ENCODE measurements at regions not wholly inside any gene's neighbourhood (a gene's known extent, or its start where the extent isn't known, plus 50 kb on each side); places are given as distances from the start of the nearest gene placed in this dataset.

- H2AFZ ChIP-seq, result no peak overlapping the region
- WGBS (ENCODE audit: low lambda C conversion rate, missing lambda C conversion rate), result 94% methylated on average over 14 of the region's 14 CpGs
- no peak overlapping the region for H3K4me2 ChIP-seq
Observed at GRCh38 chr1:43021547-43022474, 63.1 kb upstream of the SLC2A1 start.

GRCh38 chr1:43019226-43019625 lies 60.6 kb upstream of the SLC2A1 start:
- no peak for DNase-seq (ENCODE audit: low spot score)
- no peaks in the 10 kb centered on the region for H3K27me3 ChIP-seq
- H3K36me3 ChIP-seq (replicated peaks; ENCODE audit: insufficient read depth, low read depth), result no peaks in the 10 kb centered on the region
- H3K9me3 ChIP-seq (ENCODE audit: low read depth), result no peaks in the 10 kb centered on the region
- no peak overlapping the region for H3K27ac ChIP-seq
- H3K79me2 ChIP-seq, result no peaks in the 10 kb centered on the region
- no peaks in the 10 kb centered on the region for H4K20me1 ChIP-seq (ENCODE audit: insufficient read depth, poor library complexity, severe bottlenecking)
- H2AFZ ChIP-seq, result no peak overlapping the region
- WGBS (ENCODE audit: low lambda C conversion rate, missing lambda C conversion rate), result 97% methylated on average over 3 of the region's 3 CpGs
- H3K4me1 ChIP-seq (ENCODE audit: insufficient read depth), result no peaks in the 10 kb centered on the region
- no peak overlapping the region for H3K4me3 ChIP-seq
- no peaks in the 10 kb centered on the region for H3K9me2 ChIP-seq (replicated peaks; ENCODE audit: insufficient read depth)
- TF ChIP-seq EZH2 (IDR thresholded peaks at IDR 0.05; ENCODE audit: borderline replicate concordance) (no peak), CTCF (IDR thresholded peaks at IDR 0.05; ENCODE audit: poor library complexity) (no peak), EZH2phosphoT487 (IDR thresholded peaks at IDR 0.05; ENCODE audit: low read depth, severe bottlenecking, unreplicated experiment) (no peak)
- H3K4me2 ChIP-seq, result no peak overlapping the region

More at GRCh38 chr1:43021547-43022474, 63.1 kb upstream of the SLC2A1 start:
- H3K4me1 ChIP-seq (ENCODE audit: insufficient read depth), result no peaks in the 10 kb centered on the region
- H3K4me3 ChIP-seq, result no peak overlapping the region
- no peaks in the 10 kb centered on the region for H3K9me2 ChIP-seq (replicated peaks; ENCODE audit: insufficient read depth)
- H3K27me3 ChIP-seq, result no peaks in the 10 kb centered on the region
- no peak for DNase-seq (ENCODE audit: low spot score)
- no peak for TF ChIP-seq EZH2phosphoT487 (IDR thresholded peaks at IDR 0.05; ENCODE audit: low read depth, severe bottlenecking, unreplicated experiment)
- no peak for TF ChIP-seq EZH2 (IDR thresholded peaks at IDR 0.05; ENCODE audit: borderline replicate concordance)
- no peak for TF ChIP-seq CTCF (IDR thresholded peaks at IDR 0.05; ENCODE audit: poor library complexity)
- no peaks in the 10 kb centered on the region for H3K9me3 ChIP-seq (ENCODE audit: low read depth)
- H3K36me3 ChIP-seq (replicated peaks; ENCODE audit: insufficient read depth, low read depth), result no peaks in the 10 kb centered on the region
- no peaks in the 10 kb centered on the region for H3K79me2 ChIP-seq
- H3K27ac ChIP-seq, result no peak overlapping the region
- H4K20me1 ChIP-seq (ENCODE audit: insufficient read depth, poor library complexity, severe bottlenecking), result no peaks in the 10 kb centered on the region

- Histone ChIP-seq H3K4me2 (no peak overlapping the region), H3K9me2 (replicated peaks; ENCODE audit: insufficient read depth) (no peaks in the 10 kb centered on the region), H3K79me2 (no peaks in the 10 kb centered on the region), H3K27me3 (no peaks in the 10 kb centered on the region), H4K20me1 (ENCODE audit: insufficient read depth, poor library complexity, severe bottlenecking) (no peaks in the 10 kb centered on the region), H3K4me3 (no peak overlapping the region), H3K36me3 (replicated peaks; ENCODE audit: insufficient read depth, low read depth) (no peaks in the 10 kb centered on the region), H3K4me1 (ENCODE audit: insufficient read depth) (no peaks in the 10 kb centered on the region), H3K9me3 (ENCODE audit: low read depth) (no peaks in the 10 kb centered on the region), H3K27ac (no peak overlapping the region), H2AFZ (no peak overlapping the region)
- TF ChIP-seq EZH2phosphoT487 (IDR thresholded peaks at IDR 0.05; ENCODE audit: low read depth, severe bottlenecking, unreplicated experiment) (no peak), CTCF (IDR thresholded peaks at IDR 0.05; ENCODE audit: poor library complexity) (no peak)
- DNase-seq (ENCODE audit: low spot score), result no peak
- WGBS (ENCODE audit: low lambda C conversion rate, missing lambda C conversion rate), result 65% methylated on average over 3 of the region's 3 CpGs
Observed at GRCh38 chr1:43018121-43018520, 59.5 kb upstream of the SLC2A1 start.
